TTC549 (cell line): ENCODE measurements at regions not wholly inside any gene's neighbourhood (a gene's known extent, or its start where the extent isn't known, plus 50 kb on each side); places are given as distances from the start of the nearest gene placed in this dataset.

Experiments used
- FAIRE-seq: peaks from 2 replicates; lab custom pipeline; 2012; peaks lifted over from hg19 to GRCh38; lab: Jason Lieb, UNC

DNA sequence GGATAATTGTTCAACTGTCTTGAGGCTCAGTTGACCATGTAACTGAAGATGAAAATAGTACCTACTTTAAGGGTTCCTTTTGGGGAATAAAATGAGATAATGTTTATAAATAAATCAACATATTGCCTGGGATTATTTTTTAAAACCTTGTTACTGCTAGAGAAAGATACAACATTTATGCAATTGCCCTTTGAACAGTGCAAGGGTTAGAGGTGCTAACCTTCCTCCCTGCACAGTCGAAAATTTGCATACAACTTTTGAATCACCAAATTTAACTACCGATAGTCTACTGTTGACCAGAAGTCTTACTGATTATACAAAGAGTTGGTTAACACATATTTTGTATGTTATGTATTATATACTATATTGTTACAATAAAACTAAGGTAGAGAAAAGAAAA lies 750.0 kb downstream of the EFNB2 start:
- no peak for FAIRE-seq

DNA sequence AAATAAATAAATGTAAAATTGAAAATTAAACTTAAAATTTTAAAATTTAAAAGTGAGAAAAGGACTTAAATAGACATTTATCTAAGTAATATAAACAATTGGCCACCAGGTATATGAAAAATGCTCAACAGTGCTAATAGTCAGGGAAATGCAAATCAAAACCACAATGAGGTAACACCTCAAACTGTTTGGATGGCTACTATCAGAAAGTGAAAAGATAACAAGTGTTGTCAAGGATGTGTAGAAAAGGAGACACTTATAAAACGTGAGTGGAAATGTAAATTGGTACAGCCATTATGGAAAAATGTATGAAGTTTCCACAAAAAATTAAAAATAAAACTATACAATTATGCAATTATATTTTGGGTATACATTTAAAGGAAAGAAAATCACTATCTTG lies 752.2 kb downstream of the EFNB2 start:
- no peak for FAIRE-seq

DNA sequence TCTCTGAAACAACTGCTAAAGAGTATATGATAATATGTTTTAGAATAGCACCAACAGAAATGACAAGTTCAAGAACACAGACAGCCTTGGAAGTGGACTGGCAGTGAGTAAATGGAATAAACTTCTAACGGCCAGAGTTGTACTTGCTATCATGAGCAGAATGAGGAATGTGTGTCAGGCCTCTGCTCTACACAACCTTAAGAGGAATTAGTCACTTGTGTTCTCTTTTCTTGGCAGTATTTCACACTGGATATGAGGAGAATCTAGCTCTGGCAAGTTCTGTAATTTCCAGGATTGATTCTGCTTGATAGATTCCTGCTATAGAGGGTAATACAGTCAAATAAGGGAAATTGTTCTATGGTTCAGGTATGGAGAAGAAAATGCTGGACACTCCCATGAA lies 757.3 kb downstream of the EFNB2 start:
- no peak for FAIRE-seq

GRCh38 chr13:105774739-105775460 lies 760.6 kb downstream of the EFNB2 start:
- FAIRE-seq = no peak

DNA sequence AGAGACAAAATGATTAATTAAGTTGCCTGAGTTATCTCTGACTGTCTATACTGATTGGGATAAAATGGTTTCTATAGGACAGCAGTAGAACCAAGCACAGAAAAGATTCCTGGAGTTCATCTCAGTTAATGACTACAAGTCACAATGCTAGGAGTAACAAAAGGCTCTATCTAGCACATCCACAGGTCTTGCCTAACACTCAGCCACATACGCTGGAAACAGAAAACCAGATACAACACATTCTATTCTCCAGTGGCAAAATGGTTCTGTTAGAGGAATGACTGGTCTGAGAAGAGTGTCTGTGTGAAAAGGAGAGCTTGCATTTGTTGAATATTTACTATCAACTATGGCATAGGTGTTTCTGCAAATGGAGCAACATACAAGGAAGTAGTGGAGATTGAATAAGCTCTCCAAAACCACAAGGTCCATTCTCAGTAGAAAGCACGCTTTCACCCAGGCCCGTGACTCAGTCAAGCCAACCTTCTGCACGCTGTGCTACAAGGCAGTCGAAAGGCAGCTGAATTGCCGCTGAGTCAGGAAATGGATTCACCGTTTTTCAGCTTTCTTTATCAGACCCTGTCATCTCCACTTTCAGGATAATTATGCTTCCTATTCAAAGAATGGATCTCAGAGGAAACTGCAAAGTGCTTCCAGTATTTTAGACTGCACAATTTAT lies 761.5 kb downstream of the EFNB2 start:
- no peak for FAIRE-seq

DNA sequence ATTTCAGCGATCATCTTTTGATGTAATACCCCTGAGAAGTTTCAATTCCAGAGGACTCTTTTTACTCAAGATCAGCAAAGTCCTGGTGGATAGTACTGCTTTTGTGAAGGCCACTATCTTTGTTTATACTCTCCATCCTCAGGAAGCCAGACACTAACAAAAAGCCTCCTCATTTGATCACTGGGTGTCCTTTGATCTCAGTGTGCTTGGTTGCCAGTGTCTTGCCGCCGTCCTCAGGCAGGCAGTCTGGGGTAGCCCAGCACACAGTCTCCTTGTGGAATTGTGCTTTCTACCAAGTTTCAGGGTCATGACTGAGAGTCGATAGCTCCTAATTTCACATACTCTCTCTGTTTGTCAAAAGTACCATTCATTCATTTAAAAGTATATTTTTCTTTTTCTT lies 762.2 kb downstream of the EFNB2 start:
- FAIRE-seq = no peak

GRCh38 chr13:105764486-105764885 lies 771.0 kb downstream of the EFNB2 start:
- FAIRE-seq = no peak

- no peak for FAIRE-seq
These were observed 771.6 kb downstream of the EFNB2 start for GRCh38 chr13:105763851-105764250.

DNA sequence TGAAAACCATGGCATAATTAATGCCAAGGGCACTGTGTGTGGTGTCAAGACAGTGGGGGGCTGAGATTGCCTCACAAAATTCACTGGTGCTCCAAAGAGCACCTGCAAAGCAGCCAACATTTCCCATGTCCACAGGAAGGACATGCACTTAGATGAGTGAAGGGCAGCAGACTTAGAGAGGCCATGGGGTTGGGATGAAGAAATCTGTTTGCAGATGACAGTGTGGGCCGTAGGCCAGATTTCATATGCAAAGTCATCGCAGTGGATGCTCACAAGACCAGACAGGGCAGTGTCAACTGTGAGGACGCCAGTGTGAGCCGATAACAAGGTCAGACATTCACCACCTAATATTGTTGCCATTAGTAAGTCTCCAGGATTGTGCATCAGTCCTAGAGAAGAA lies 773.4 kb downstream of the EFNB2 start:
- FAIRE-seq = no peak

- FAIRE-seq = no peak
These were observed 776.3 kb downstream of the EFNB2 start for GRCh38 chr13:105758918-105759860.

DNA sequence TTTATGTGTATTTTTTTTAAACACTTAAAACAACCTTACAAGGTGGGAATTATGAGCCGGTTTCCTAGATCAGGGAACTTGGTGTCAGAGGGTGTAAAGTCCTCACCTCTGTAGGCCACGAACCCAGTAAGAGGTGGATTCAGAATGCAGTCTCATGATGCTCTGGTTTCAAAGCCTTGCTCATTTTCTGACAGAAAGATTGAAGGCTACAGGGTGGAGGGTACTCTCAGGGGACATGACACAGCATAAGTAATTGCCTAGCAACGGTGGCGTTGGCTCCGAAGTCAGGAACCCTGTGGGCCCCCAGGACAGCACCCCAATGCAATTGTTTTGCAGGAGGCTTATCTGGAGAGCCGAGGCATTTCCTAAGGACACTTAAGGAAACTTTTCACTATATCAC lies 794.7 kb downstream of the EFNB2 start:
- FAIRE-seq = no peak

DNA sequence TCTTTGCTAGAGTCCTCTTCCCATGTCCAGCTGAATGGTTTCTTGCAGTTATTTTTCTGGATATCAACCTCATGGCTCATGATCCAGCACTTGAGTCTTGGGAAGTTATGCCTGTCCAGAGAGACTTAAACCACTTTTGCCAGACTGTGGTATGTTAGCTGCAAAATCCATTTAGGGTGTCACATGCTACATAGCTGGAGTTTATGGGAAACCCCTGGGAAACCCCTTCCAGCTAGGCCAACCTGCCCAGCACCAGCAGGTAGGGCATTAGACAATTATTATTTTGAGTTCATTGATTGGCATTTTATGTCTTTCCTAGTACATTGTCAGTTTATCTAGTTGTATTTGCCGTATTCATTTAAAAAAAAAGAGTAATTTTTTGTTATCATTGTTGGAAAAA lies 797.8 kb downstream of the EFNB2 start:
- no peak for FAIRE-seq

GRCh38 chr13:105735281-105735680 lies 800.2 kb downstream of the EFNB2 start:
- FAIRE-seq = no peak

- FAIRE-seq = no peak
These were observed 802.5 kb downstream of the EFNB2 start for GRCh38 chr13:105732806-105733529.

DNA sequence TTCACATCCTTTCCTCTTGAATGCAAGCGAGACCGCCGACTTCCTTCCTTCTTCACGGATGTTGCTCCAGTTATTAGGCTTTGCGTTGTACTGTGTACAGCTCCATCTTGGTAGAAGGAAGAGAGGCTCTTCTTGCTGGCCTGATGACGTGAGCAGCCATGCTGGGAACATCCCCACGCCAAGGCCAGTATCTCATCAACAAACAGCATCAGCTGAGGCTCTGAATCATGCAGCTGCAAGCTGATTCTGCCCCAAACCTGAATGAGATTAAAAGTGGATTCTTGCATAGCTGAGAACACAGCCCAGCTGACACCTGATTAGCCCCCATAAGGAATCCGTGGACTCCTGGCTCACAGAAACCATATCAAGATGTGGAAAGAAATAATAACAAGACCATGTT lies 809.6 kb downstream of the EFNB2 start:
- no peak for FAIRE-seq

GRCh38 chr13:105721016-105721415 lies 814.4 kb downstream of the EFNB2 start:
- FAIRE-seq = no peak

DNA sequence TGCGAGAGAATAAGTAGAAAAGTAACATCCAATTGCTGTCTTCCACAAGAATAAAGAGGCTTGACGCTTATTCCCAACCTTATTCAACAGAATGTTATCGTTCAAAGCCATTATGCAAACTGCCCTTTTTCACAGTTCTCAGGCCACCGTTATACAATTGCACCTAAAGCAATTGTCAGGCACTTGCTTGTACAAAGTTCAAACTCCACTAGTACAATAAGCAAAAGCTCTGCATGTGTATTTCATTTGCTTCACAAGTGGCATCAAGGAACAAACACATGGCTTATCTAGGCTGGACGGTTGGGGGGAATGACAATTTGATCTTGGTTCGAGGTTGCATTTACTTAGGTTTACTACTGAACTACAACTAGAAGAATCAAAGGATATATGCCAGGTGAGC lies 815.6 kb downstream of the EFNB2 start:
- no peak for FAIRE-seq

DNA sequence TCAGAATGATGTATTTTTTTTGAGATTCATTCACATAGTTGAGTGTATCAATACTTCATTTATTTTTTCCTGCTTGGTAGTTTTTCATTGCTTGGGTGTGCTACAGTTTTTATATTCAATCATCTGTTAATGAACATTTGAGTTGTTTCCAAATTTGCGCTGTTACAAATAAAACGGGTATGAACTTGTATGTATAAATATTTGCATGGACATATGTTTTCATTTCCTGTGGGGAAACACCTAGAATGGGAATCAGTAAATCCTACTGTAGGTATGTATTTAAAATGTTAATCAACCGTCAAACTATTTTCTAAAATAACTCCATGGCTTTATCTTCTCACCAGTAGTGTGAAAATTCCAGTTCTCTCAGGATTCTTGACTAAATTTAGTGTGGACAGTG lies 826.3 kb downstream of the EFNB2 start:
- FAIRE-seq = no peak

- no peak for FAIRE-seq
These were observed 831.6 kb downstream of the EFNB2 start for GRCh38 chr13:105703843-105704242.

GRCh38 chr13:105702441-105702840 lies 833.0 kb downstream of the EFNB2 start:
- no peak for FAIRE-seq

GRCh38 chr13:105692769-105693168 lies 842.7 kb downstream of the EFNB2 start:
- FAIRE-seq = no peak

DNA sequence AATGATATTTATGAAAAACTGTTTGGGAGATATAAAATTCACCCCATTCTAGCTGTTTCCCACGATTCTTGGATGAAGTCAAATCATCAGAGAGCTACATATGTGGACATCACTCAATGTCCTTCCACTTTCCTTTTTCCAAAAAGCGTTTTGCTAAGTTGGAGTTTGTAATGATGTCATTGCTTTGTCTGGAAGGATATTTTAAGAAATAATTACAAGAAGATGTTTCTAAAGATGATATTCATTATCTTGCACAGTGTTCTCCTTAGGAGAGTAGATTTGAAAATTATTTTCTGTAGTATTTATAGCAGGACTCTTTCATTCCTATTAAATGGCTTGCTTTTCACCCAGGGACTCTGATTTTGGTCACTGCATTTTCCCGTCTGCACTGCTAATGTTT lies 851.2 kb downstream of the EFNB2 start:
- FAIRE-seq = no peak
